NCI-H128 (cell line): ENCODE measurements at regions not wholly inside any gene's neighbourhood (a gene's known extent, or its start where the extent isn't known, plus 50 kb on each side); places are given as distances from the start of the nearest gene placed in this dataset.

Experiments
- DNase-seq: peaks from one replicate; lab custom pipeline; 2025; ENCODE audit not compliant: unreplicated experiment; lab: John Stamatoyannopoulos, UW

DNA sequence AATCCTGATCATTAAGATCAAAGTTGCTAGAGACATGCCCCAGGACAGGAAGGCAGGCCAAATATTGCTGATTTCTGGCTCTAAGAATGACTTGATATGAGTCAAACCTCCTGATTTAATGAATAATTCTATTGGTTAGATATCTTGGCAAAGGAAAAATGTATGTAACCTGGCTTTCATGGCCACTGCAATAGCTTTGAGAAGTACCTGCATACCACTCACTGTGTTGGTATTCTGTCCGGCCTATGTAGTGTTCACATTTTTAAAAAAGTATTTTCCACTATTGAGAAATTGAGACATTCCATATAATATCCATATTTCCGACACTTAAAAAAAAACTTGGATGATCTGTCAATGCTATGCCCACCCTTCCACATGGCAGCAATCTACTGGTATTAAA is 283.1 kb upstream of the SOX5 start:
- DNase-seq, result no peak

DNA sequence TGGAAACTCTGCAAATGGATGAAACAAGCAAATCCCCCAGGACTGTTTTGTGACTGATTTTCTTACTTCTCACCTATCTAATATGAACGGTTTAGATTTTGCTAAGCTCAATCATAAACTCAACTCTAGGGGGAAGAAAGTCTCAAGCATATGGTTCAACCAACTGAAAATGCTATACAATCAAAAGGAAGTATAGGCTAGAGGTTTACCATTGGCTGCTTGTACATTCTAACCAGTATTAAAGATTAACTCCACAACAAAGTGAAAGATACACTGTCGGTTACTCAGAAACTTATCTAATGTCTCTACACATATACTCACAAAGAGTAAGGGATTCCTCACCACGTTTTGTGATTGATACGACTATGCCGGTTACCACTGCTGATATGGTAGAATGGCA is 281.8 kb upstream of the SOX5 start:
- no peak for DNase-seq

DNA sequence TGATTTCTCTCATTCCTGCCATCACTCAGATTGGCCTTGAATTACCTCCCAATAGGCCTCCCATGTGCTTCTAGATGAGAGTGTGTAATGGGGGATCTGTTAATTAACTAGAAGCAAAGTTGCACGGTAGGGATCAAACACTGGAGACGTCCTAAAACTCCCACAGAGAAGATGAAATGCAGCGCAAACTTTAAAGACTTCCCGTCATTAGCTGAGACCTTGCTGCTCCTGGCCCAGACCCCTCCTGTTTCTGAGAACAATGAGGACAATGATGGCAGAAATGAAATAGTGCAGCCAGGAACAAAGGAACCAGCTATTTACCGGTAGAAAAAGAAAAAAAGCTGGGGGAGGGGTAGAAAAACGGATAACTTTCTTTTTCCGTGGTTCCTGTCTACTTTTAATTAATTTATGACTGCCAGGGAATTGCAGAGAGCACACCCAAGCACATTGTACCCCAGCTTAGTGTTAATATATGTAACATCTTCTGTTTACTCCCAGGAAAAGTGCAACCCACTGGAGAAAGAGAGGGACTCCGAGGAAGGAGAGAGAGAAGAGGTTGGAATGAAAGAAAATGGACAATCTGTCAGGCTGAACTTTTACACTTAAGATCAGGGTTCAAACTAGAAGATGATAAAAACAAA is 280.7 kb upstream of the SOX5 start:
- DNase-seq, result no peak

DNA sequence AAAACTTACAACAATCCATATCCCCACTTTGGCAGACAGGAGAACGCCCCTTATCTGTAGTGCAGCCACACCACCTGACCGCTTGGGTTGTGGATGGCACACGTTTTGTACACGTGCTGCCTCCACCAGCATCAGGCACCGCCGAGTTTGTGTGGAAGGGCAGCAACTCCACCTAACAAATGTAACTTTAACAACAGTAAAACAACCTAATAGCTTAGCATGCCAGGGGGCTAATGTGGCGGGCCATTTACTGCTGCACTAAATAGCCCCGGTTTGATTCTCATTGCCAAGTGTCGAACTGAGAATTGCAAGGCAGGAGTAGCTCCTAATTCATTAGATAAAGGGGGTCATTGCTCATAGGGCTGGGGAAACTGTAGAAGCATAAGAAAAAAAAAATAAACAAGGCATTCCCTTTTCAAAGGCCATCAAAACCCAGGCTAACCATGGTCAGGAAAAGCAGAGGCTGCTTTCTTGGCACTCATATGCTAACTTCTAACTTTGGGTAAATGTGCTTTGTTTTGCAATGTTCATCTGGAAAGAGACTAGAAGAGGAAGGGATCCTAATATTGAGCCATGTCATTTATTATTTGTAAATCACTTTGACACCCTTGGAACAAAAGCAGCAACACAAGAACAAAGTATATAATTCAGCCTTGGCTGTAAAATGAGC is 279.7 kb upstream of the SOX5 start:
- DNase-seq, result no peak

DNA sequence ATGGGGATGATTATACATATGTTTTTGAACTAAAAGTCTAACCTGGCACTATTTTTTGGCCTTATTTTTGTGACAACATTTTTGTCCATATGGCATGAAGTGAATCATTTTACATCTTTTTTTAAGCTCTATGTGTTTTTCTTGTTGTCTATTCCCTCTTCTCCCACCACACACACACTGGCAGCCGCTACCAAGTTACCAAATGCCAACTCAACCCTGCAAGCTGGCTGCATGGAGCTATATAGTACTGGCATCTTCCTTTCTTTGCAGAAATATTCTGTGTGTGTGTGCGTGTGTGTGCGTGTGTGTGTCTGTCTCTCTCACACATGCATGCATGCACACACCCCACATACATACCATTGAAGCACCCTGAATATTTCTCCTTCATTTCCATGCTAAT is 278.9 kb upstream of the SOX5 start:
- no peak for DNase-seq

DNA sequence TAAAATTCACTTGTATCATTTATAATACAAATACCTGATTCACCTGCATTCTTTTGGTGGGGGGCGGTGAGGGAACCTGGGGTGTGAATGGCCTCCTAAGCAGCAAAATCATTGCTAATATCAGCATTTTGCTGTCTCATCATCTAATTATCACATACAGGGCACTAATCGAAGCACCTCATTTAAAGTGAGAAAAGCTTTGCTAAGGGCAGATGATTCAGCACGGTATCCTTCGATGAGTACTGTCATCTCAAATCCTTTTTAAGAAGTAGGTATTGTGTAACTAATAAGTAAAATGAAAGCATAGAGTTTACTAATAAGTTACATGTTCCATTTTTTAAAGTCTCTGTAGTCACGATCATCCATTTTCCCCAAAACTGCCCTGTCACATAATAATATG is 278.1 kb upstream of the SOX5 start:
- no peak for DNase-seq

DNA sequence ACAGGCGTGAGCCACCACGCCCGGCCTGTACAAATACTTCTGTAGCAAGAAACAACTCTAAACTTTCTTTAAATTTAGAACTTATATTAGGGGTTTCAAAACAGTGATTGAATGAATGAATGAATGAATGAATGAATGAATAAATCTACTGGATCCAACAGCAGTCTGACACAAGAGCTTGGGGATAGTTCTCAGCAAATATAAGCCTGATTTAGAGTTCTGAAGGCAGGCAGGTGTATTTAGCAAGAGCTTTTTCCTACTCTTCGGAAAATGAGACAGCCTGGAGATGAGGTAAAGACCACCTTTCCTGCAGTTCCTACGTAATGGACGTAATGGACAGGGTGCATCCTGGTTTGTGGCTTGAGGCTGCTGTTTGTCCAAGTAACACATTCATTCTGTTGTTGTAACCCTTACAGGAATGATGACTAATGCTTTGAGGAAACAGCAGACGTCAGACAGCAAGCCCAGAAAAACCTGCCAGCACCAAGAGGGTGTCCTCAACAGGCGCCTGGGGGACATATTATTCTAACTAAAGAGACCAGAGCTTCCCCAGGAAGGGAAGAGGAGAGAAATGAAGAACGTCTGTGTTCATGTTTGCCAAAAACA is 277.4 kb upstream of the SOX5 start:
- no peak for DNase-seq

DNA sequence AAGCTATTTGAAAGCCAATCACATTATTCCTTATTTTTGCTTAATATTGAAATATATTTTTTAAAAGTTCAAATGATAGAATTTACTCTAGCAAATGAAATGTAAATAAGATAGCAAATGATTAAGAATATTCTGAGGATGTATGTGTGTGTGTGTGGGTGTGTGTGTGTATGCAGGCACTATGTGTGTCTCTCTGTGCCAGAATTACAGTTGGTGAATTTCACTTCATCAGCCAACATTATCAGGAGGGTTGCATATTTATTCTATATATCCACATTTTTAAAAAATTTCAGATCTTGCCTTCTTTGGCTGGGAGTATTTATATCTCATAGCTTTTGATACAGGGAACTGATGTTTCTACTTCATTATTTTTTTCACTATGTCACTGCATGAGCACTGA is 274.9 kb upstream of the SOX5 start:
- no peak for DNase-seq

DNA sequence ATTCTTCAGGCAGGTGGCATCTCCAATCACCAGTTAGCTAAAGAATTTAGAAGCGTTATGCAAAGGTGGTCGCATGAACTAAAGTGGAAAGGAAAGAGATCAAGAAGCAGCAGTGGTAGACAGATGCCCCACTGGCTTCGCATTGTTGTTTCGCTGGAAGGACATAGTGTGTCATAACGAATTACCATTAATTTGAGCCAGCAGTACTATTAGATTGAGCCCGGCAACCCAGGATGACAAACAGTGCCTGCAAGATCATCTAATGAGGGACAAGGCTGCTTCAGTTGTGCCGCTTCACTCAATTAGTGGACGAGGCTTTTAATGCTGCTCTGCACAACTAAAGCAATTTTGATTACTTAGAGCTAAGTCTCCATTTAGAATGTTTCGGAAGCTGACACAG is 274.5 kb upstream of the SOX5 start:
- DNase-seq, result no peak

DNA sequence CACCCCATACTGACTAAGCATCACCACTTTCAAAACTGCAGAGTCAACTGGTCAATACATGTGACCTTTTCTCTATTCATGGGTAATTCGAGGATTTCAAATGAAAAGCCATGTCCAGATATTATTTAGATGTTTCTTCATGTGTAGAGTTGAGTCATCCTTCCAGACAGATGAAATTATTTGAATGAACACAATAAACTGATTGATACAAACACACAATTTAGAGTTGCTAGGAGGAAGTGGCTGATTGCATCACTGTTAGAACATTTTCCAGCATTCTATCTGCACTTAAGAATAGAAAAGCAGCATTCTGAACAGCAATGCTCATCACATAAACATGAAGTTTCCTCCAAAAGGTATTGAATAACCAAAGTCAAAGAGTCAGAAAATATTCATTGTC is 273.5 kb upstream of the SOX5 start:
- no peak for DNase-seq

DNA sequence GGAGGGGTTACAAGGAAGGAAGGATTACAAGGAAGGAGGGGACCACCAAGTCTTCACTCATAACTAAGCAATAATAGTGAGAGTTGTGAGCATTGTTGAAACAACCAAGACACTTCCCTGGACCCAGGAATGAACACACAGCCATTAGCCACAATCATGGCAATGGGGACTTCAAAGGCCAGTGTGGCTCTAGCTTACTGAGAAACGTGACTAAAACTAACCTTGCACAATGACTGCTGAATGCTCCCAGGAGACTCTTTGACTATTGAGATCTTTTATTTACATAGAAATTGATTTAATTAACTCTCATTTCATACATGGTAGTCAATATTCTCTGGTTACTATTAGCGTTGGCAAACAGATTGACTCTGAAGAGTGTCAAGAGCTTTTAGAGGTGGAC is 263.0 kb upstream of the SOX5 start:
- no peak for DNase-seq

DNA sequence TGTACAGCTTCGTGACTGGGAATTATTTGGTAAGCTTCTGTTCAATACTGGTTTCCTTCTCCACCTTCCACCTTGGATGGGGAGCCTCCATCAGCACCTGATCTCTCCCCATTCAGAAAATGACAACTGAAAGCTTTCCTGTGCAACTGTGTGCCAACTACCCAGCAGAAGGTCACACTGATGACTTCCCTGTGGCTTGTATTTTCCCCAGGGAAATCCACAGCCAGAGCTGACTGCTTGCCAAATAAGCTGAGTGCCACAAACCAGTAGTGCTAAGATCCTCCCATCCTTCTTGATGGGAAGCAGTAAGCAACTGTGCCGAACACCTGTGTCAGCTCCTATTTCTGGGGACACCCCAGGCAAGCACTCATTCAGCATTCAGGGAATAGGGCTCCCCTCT is 257.2 kb upstream of the SOX5 start:
- DNase-seq, result no peak

DNA sequence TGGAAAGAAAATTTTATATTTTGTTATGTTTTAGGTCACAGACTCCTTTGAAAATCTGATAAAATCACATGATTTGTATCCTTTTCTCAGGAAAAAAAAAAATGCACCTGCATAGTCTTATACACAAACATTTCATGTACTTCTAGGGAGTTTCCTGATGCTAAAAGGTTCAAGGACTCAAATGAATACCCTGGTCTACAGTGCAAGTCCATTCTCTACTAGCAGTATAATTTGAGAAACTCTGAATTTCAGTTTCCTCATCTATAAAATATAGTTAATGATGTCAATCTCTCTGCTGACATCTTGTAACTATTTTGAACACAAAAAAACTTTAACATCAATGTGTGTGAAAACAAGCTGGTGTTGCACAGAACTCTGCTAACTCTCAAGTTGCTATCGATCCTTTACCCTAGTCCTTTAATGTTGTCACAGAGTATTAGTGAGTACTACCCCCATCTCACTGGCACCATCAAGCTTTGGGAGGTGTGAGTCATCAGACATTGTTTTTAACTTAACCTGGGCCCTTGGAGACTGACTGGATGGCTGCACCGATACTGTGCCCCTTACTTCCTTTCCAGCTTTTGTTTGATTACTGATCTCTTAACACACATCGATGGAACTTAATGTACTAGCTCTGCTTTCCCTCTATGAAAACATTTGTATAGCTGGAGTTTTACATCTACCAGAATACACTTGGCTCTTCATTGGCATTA is 251.9 kb upstream of the SOX5 start:
- DNase-seq, result no peak

DNA sequence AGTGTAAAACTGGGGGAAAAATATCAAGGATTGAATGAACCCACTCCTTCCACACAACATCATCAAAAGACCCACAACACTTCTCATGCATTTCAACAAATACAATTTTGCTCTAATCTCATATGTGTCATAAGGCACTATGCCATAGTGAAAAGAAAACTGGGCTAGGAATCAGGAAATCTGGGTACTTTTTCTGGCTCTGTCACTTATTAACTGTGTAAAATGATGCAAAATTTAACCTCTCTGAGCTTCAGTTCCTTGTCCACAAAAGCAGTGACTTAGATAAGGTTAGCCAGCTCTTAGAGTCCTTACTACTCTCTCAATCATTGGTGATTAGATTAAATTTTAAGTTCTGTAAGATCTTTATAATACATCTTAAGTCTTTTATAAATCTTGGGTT is 250.5 kb upstream of the SOX5 start:
- no peak for DNase-seq

DNA sequence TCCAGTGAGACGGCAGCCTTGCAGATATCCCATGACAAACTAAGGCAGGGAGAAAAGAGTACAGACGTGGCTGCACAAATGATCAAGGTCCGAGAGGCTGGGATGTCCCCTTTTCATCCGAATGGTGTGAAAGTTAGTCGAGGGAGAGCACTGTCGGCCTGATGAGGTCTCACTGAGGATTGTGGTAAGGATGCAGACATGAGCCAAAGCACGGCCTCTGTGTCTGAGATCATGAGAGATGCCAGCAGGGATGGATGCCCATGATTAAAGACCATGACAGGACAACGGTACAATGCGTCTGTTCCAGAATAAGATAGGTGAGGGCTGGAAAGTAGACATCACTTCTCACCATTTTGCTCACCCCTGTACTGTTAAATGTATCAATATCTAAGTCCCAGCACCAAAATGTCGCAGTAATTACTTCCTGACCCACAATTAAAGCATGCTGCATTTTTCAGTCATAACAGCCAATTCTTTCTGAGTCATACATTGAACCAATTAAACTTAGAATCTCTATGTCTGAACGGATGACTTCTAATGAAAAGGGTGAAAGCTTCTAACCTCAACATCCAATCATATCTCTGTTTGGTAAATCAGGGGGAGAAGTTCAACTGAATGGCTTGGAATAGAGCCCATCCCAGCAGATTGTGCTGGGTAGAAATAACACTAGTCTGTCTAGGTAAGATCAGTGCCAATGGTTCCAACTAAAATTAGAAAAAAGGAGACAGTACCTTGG is 249.6 kb upstream of the SOX5 start:
- no peak for DNase-seq

DNA sequence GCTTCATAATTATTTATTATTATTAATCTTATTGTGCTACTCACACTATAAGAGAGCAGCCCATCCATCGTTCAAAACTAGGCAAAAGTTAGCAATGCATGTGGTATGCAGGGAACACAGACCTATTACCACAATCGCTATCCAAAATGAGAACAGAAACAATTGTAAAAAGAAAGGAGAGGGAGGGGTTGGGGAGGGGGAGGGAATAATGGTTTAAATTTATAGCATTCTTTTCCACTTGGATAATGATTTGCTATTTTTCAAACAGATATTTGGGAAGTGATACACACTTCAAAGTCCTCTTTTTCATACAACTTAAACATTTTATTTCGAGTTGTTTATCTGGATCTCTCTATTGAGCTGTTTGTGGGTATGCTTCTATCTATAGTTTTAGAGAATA is 248.6 kb upstream of the SOX5 start:
- DNase-seq, result no peak

DNA sequence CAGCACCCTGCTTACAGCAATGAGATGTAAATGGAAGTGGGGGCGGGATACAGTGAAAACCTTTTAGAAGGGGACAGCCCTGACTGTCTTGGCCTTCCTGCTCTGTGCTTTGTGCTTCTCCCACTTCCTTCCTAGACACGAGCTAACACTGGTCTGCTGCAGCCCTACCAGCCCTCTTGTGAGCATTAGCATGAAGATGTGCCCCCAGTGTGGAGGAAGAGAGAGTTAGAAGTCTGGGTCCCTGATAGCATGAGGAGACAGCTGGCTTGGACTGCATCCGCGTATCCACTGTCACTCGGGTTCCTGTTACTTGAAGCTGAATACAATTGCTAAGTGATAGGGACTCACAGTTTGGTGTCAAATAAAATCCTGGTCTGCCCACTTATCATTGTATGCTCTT is 248.1 kb upstream of the SOX5 start:
- DNase-seq, result no peak

DNA sequence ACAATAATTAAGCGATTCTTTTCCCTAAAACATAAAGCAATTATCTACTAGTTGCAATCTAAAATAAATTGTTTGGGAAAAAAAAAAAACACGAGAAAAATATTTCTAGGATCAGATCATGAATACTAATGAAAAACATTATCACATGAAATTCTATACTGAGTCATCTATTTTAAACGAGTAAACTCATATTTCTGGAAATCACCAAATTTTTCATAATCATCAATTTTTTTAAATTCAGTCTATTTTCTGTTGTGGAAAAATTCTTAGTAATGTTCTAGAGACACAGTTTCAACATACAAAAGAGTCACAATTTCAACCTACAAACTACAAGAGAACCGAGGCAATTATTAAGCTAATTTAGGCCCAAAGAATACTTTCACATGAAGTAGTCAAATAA is 245.6 kb upstream of the SOX5 start:
- DNase-seq, result no peak

DNA sequence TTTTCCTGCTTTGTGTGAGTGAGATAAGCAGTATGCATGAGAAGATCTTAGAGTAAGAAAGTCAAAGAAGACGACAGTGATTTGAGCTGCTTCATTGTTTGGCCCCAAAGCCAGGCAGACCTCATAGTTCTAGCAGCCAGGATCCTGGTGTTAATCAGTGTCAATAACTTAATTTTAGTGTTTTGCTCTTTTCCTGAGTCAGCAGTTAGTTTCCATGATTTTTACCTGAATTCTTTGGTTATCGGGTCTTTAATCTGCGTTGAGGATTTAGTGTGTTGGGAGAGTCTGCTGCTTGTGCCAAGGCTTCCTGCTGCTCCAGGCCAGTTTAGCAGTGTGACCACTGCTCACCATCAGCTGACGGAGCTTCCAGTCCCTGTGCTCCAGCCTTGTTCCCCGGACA is 241.6 kb upstream of the SOX5 start:
- DNase-seq, result no peak

DNA sequence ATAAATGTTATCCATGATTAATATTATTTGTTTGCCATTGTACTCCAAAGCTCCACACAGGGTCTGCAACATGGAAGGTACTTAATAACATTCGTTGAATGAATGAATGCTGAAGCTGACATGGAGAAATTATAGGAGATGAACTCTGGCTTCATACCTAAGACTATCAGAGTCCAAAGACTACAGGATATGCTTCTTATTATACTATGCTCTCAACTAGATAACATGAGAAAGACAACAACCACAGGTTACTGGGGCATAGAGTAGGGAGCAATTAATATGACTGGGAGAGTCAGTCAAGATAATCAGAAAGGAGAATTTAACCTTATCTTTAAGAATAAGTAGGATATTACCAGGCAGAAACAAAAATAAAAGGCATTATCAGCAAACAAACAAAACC is 236.3 kb upstream of the SOX5 start:
- DNase-seq, result no peak

DNA sequence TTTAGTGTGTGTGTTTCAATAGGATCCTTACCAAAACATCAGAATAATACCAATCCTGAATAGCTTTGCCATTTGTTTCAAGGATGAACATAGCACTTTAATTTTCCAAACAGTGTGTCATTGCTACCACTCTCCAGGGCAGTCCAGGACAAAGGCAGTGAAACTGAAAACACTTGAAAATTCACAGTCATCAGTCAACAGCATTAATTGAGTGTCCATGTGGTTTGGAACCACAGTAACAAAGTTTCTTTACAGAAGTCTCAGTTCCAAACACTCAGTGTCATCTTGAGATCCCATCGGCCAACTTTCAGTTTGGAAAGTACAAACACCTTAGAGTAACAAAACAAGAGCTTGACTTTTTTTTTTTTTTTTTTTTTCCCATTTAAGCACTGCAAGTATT is 228.4 kb upstream of the SOX5 start:
- DNase-seq, result no peak

DNA sequence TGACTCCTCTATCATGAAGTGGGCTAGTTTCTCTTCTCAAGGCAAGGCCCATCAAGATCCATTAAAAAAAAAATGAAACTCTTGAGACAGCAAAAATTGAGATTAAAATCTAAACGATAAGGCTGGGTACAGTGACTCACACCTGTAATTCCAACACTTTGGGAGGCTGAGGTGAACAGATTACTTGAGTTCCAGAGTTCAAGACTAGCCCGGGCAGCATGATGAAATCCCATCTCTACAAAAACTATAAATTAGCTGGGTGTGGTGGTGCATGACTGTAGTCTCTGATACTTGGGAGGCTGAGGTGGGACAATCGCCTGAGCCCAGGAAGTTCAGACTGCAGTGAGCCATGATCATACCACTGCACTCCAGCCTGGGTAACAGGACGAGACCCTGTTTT is 226.5 kb upstream of the SOX5 start:
- no peak for DNase-seq
